H1 (cell line): ENCODE measurements at regions not wholly inside any gene's neighbourhood (a gene's known extent, or its start where the extent isn't known, plus 50 kb on each side); places are given as distances from the start of the nearest gene placed in this dataset.

Source experiments
- CTCF ChIA-PET: fragments of 300-600 bp; sonication (Branson Sonifier 250); formaldehyde crosslinking; loops from one replicate; lab custom pipeline; 2021; ENCODE audit not compliant: partially characterized antibody; lab: Charles Lee
- POLR2A ChIA-PET: fragments of 300-600 bp; sonication (Branson Sonifier 250); formaldehyde crosslinking; loops from one replicate; lab custom pipeline; 2021; ENCODE audit warnings: inconsistent platforms; ENCODE audit not compliant: partially characterized antibody; lab: Charles Lee
- DNase-seq, 2 experiments: peaks; one replicate each; pipeline versions ENCODE4 v3.0.0 to v3.0.0-alpha.2; 2010 to 2022; ENCODE audit warnings: low spot score in 2 of 2, low read depth in 1 of 2, mixed read lengths in 1 of 2
- FAIRE-seq: peaks from 2 replicates; lab custom pipeline; 2011; peaks lifted over from hg19 to GRCh38; lab: Jason Lieb, UNC
- H2AFZ ChIP-seq: 2 replicates; pipeline ENCODE4 v1.8.1; 2012; ENCODE audit warnings: low read length, inconsistent platforms
- H2AK5ac ChIP-seq: 2 replicates; pipeline ENCODE4 v1.6.1; 2013; ENCODE audit warnings: low read depth, low read length
- H2BK120ac ChIP-seq: replicated peaks from 2 replicates; pipeline ENCODE3; 2013; ENCODE audit warnings: low read depth, low read length, inconsistent platforms
- H2BK12ac ChIP-seq: 2 replicates; pipeline ENCODE4 v1.6.1; 2013; ENCODE audit warnings: low read depth, low read length
- H2BK15ac ChIP-seq: 2 replicates; pipeline ENCODE4 v1.6.1; 2013; ENCODE audit warnings: low read length
- H2BK20ac ChIP-seq: 2 replicates; pipeline ENCODE4 v1.6.1; 2013; ENCODE audit warnings: low read length
- H2BK5ac ChIP-seq: 2 replicates; pipeline ENCODE4 v1.6.1; 2013; ENCODE audit warnings: low read depth, low read length
- H3K14ac ChIP-seq: 2 replicates; pipeline ENCODE4 v1.6.1; 2013; ENCODE audit warnings: inconsistent platforms; ENCODE audit not compliant: insufficient read length
- H3K18ac ChIP-seq: 2 replicates; pipeline ENCODE4 v1.6.1; 2013; ENCODE audit warnings: low read length; ENCODE audit errors: extremely low read depth
- H3K23ac ChIP-seq: 2 replicates; pipeline ENCODE4 v1.6.1; 2013; ENCODE audit warnings: inconsistent platforms; ENCODE audit not compliant: insufficient read length
- H3K23me2 ChIP-seq: 2 replicates; pipeline ENCODE4 v1.6.1; 2013; ENCODE audit warnings: low read depth, low read length
- H3K27ac ChIP-seq: 2 replicates; pipeline ENCODE4 v1.6.1; 2011; ENCODE audit warnings: low read depth, low read length, inconsistent platforms
- H3K27me3 ChIP-seq, 4 experiments: replicated peaks in 1 of 4; 1 replicate in 1 of 4; 2 replicates in 3 of 4; pipeline versions ENCODE4 v1.6.1 to v1.8.1; 2011 to 2013; ENCODE audit warnings: low read length in 3 of 4, mild to moderate bottlenecking in 3 of 4, inconsistent platforms in 2 of 4, mixed read lengths in 2 of 4, moderate library complexity in 1 of 4; ENCODE audit not compliant: control insufficient read depth in 3 of 4, insufficient read depth in 3 of 4; ENCODE audit errors: extremely low read depth in 1 of 4
- H3K36me3 ChIP-seq, 4 experiments: 2 replicates each; pipeline versions ENCODE4 v1.6.1 to v1.8.1; 2011 to 2013; ENCODE audit warnings: mild to moderate bottlenecking in 4 of 4, low read length in 3 of 4, moderate library complexity in 2 of 4, control low read depth in 1 of 4, inconsistent platforms in 1 of 4; ENCODE audit not compliant: insufficient read depth in 4 of 4, control insufficient read depth in 2 of 4
- H3K4ac ChIP-seq: replicated peaks from 2 replicates; pipeline ENCODE3; 2013; ENCODE audit warnings: low read length, low read depth, mixed read lengths, inconsistent platforms; ENCODE audit not compliant: insufficient read length
- H3K4me1 ChIP-seq, 4 experiments: replicated peaks in 1 of 4; 1 replicate in 1 of 4; 2 replicates in 3 of 4; pipeline versions ENCODE4 v1.6.1 to v1.8.1; 2011 to 2013; ENCODE audit warnings: low read length in 3 of 4, inconsistent platforms in 2 of 4, mixed read lengths in 1 of 4; ENCODE audit not compliant: insufficient read depth in 4 of 4, control insufficient read depth in 3 of 4
- H3K4me2 ChIP-seq, 2 experiments: 2 replicates each; pipeline versions ENCODE4 v1.6.1 to v1.8.1; 2011 to 2013; ENCODE audit warnings: low read depth in 2 of 2, low read length in 2 of 2, control low read depth in 1 of 2, inconsistent platforms in 1 of 2, mild to moderate bottlenecking in 1 of 2; ENCODE audit not compliant: insufficient read depth in 1 of 2
- H3K4me3 ChIP-seq, 4 experiments: fragments of 200-600, 300-600 bp in 1 of 4; sonication (generic), shearing (Covaris generic), sonication (Bioruptor Twin) in 1 of 4; 2 replicates each; pipeline versions ENCODE4 v1.5.1 to v1.8.1; 2011 to 2016; ENCODE audit warnings: low read length in 4 of 4, low read depth in 3 of 4, control low read depth in 2 of 4, inconsistent platforms in 2 of 4, mild to moderate bottlenecking in 2 of 4, mixed read lengths in 1 of 4, moderate library complexity in 1 of 4; ENCODE audit not compliant: insufficient read depth in 2 of 4; ENCODE audit errors: extremely low read depth in 1 of 4
- H3K56ac ChIP-seq: replicated peaks from 2 replicates; pipeline ENCODE3; 2013; ENCODE audit warnings: low read depth, mild to moderate bottlenecking, mixed read lengths, low read length, inconsistent platforms; ENCODE audit not compliant: insufficient read length
- H3K79me1 ChIP-seq: 2 replicates; pipeline ENCODE4 v1.6.1; 2013; ENCODE audit warnings: low read depth, low read length, control low read depth
- H3K79me2 ChIP-seq, 2 experiments: 2 replicates each; pipeline versions ENCODE4 v1.6.1 to v1.8.1; 2012 to 2013; ENCODE audit warnings: low read length in 2 of 2, mild to moderate bottlenecking in 2 of 2, inconsistent platforms in 1 of 2; ENCODE audit not compliant: insufficient read depth in 2 of 2, control insufficient read depth in 1 of 2
- H3K9ac ChIP-seq, 4 experiments: replicated peaks in 1 of 4; 1 replicate in 1 of 4; 2 replicates in 3 of 4; pipeline versions ENCODE4 v1.6.1 to v1.8.1; 2011 to 2013; ENCODE audit warnings: low read depth in 3 of 4, low read length in 3 of 4, control low read depth in 2 of 4, mild to moderate bottlenecking in 2 of 4, moderate library complexity in 2 of 4, inconsistent platforms in 1 of 4; ENCODE audit errors: extremely low read depth in 1 of 4
- H3K9me3 ChIP-seq, 2 experiments: 2 replicates each; pipeline versions ENCODE4 v1.6.1 to v1.8.1; 2012 to 2013; ENCODE audit warnings: mild to moderate bottlenecking in 2 of 2, moderate library complexity in 2 of 2, control low read depth in 1 of 2, inconsistent platforms in 1 of 2, low read depth in 1 of 2, low read length in 1 of 2, mixed read lengths in 1 of 2; ENCODE audit not compliant: insufficient read depth in 2 of 2
- H4K20me1 ChIP-seq, 2 experiments: replicated peaks in 1 of 2; 2 replicates each; pipeline versions ENCODE3 to v1.8.1; 2011 to 2013; ENCODE audit warnings: inconsistent platforms in 2 of 2, low read length in 2 of 2, mild to moderate bottlenecking in 1 of 2; ENCODE audit not compliant: insufficient read depth in 2 of 2, control insufficient read depth in 1 of 2
- H4K5ac ChIP-seq: 2 replicates; pipeline ENCODE4 v1.6.1; 2013; ENCODE audit warnings: low read length, low read depth, mixed read lengths, inconsistent platforms; ENCODE audit not compliant: insufficient read length
- H4K8ac ChIP-seq: 2 replicates; pipeline ENCODE4 v1.8.0; 2013; ENCODE audit warnings: mild to moderate bottlenecking, moderate library complexity, low read length, inconsistent platforms; ENCODE audit not compliant: insufficient read depth; ENCODE audit errors: extremely low read depth
- H4K91ac ChIP-seq: replicated peaks from 2 replicates; pipeline ENCODE3; 2013; ENCODE audit warnings: low read length, mixed read lengths, inconsistent platforms; ENCODE audit not compliant: insufficient read length
- EP300 ChIP-seq, 2 experiments: IDR thresholded peaks; 1 replicate in 1 of 2; 2 replicates in 1 of 2; pipeline ENCODE4 v1.6.1; 2011 to 2012; ENCODE audit warnings: low read depth in 2 of 2, low read length in 2 of 2, mild to moderate bottlenecking in 2 of 2, borderline replicate concordance in 1 of 2, inconsistent platforms in 1 of 2, moderate library complexity in 1 of 2
- KDM1A ChIP-seq: fragments of 200-600, 300-600 bp; sonication (generic); IDR thresholded peaks from 2 replicates; pipeline ENCODE4 v1.7.1; 2016; ENCODE audit warnings: mild to moderate bottlenecking, low read length, borderline replicate concordance
- KDM5A ChIP-seq: fragments of 200-600 bp; IDR thresholded peaks from 2 replicates; pipeline ENCODE4 v1.7.1; 2012; ENCODE audit warnings: mild to moderate bottlenecking, low read length, inconsistent platforms, mixed read lengths
- TAF1 ChIP-seq: IDR thresholded peaks from 2 replicates; pipeline ENCODE4 v1.6.1; 2011; ENCODE audit warnings: mild to moderate bottlenecking, low read depth, low read length
- TEAD4 ChIP-seq: IDR thresholded peaks from 2 replicates; pipeline ENCODE4 v1.6.1; 2012; ENCODE audit warnings: low read depth, low read length, inconsistent platforms, mixed read lengths
- YY1 ChIP-seq: IDR thresholded peaks from 2 replicates; pipeline ENCODE4 v1.6.1; 2011; ENCODE audit warnings: low read depth, mild to moderate bottlenecking, low read length
- WGBS, 2 experiments: shearing (Covaris generic) in 1 of 2; methylation state at CpG; one replicate each; pipeline versions ENCODE4 v1.1.6 to v1.1.7; 2013 to 2015; ENCODE audit warnings: low lambda C conversion rate in 2 of 2, mixed read lengths in 2 of 2, inconsistent platforms in 1 of 2, low coverage in 1 of 2, missing lambda C conversion rate in 1 of 2; ENCODE audit not compliant: insufficient replicate concordance in 2 of 2, insufficient coverage in 1 of 2, insufficient read length in 1 of 2; ENCODE audit errors: extremely low coverage in 1 of 2, missing lambda C conversion rate in 1 of 2; 5-methylcytosine and 5-hydroxymethylcytosine counted together

GRCh38 chr5:68770551-68770950 is 323.3 kb upstream of the SLC30A5 start:
- H3K4me1 ChIP-seq: no peaks in the 10 kb centered on the region
- DNase-seq: no peak
- H3K23ac ChIP-seq: no peak overlapping the region
- no peak overlapping the region for H3K9ac ChIP-seq
- WGBS, 2 experiments: 96% methylated on average over 3 of the region's 3 CpGs; no CpG with 5 or more reads in 1 of the 2 experiments
- no peaks in the 10 kb centered on the region for H3K9me3 ChIP-seq
- H3K79me1 ChIP-seq: no peaks in the 10 kb centered on the region
- H2BK12ac ChIP-seq: no peak overlapping the region
- FAIRE-seq: no peak
- no peak overlapping the region for H3K14ac ChIP-seq
- H3K56ac ChIP-seq: no peak overlapping the region
- H4K5ac ChIP-seq: no peak overlapping the region
- H4K8ac ChIP-seq: no peak overlapping the region
- POLR2A ChIA-PET: no interaction called here
- no peak overlapping the region for H4K91ac ChIP-seq
- CTCF ChIA-PET: no interaction called here
- H3K27ac ChIP-seq: no peak overlapping the region
- H3K27me3 ChIP-seq: no peaks in the 10 kb centered on the region; a peak in 1 of 7 replicates
- no peak overlapping the region for H3K4me3 ChIP-seq
- no peaks in the 10 kb centered on the region for H4K20me1 ChIP-seq
- no peak overlapping the region for H3K18ac ChIP-seq
- no peaks in the 10 kb centered on the region for H3K79me2 ChIP-seq
- H2BK15ac ChIP-seq: no peak overlapping the region
- no peak overlapping the region for H2BK5ac ChIP-seq
- H2BK20ac ChIP-seq: no peak overlapping the region
- no peak overlapping the region for H2AK5ac ChIP-seq
- no peaks in the 10 kb centered on the region for H3K36me3 ChIP-seq
- no peak overlapping the region for H2AFZ ChIP-seq
- H2BK120ac ChIP-seq: no peak overlapping the region
- H3K4me2 ChIP-seq: no peak overlapping the region
- TF ChIP-seq KDM5A: no peak
- no peak for TF ChIP-seq EP300 (IDR thresholded peaks at IDR 0.05; ENCODE audit: borderline replicate concordance in 1 of 2, low read depth in 2 of 2, low read length in 2 of 2)
- no peak for TF ChIP-seq KDM1A
- TF ChIP-seq TEAD4: no peak
- no peak for TF ChIP-seq YY1
- TF ChIP-seq TAF1: no peak
- no peak overlapping the region for H3K4ac ChIP-seq
- no peaks in the 10 kb centered on the region; the same call in 1 of the 2 replicates for H3K23me2 ChIP-seq
